Bronchial epithelial cell (primary cell): ENCODE measurements at regions not wholly inside any gene's neighbourhood (a gene's known extent, or its start where the extent isn't known, plus 50 kb on each side); places are given as distances from the start of the nearest gene placed in this dataset.

Experiments used
- DNase-seq: peaks from one replicate; pipeline ENCODE4 v3.0.0-alpha.2; 2010; ENCODE audit warnings: low read depth
- FAIRE-seq: peaks from 2 replicates; lab custom pipeline; 2011; peaks lifted over from hg19 to GRCh38; lab: Jason Lieb, UNC
- H3K27me3 ChIP-seq: 2 replicates; pipeline ENCODE4 v1.5.1; 2011; ENCODE audit warnings: low read length; ENCODE audit not compliant: control insufficient read depth, insufficient read depth
- H3K36me3 ChIP-seq: 2 replicates; pipeline ENCODE4 v1.5.1; 2011; ENCODE audit warnings: low read length; ENCODE audit not compliant: control insufficient read depth, insufficient read depth
- H3K4me3 ChIP-seq: 2 replicates; pipeline ENCODE4 v1.5.1; 2011; ENCODE audit warnings: mild to moderate bottlenecking, low read depth, low read length, control low read depth
- TF ChIP-seq, protein P1 (sequence below): IDR thresholded peaks from 2 replicates; pipeline ENCODE4 v1.5.1; 2011; ENCODE audit warnings: mild to moderate bottlenecking, moderate library complexity, low read length, control low read depth, inconsistent platforms; ENCODE audit not compliant: insufficient read depth, severe bottlenecking

DNA sequence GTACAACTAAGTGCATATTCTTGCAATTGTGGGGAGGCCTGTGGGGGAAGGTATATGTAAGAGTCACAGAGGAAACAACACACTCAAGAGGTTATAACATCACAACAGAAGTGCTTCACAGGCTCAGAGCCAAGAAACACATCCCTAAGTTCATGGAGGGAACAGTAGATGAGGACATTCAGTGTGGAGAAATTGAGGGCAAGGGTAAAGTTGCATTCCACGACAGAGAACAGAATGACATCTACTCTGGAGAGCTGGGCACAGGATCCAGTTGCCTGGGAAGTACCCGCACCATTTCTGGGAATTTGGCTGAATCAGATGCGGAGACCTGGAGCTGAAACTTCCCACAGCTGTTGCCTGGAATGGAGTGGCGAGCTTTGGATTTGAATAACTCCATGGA lies 197.2 kb downstream of the NXNL2 start:
- H3K4me3 ChIP-seq = no peak overlapping the region
- no peak for FAIRE-seq
- H3K36me3 ChIP-seq = no peaks in the 10 kb centered on the region

DNA sequence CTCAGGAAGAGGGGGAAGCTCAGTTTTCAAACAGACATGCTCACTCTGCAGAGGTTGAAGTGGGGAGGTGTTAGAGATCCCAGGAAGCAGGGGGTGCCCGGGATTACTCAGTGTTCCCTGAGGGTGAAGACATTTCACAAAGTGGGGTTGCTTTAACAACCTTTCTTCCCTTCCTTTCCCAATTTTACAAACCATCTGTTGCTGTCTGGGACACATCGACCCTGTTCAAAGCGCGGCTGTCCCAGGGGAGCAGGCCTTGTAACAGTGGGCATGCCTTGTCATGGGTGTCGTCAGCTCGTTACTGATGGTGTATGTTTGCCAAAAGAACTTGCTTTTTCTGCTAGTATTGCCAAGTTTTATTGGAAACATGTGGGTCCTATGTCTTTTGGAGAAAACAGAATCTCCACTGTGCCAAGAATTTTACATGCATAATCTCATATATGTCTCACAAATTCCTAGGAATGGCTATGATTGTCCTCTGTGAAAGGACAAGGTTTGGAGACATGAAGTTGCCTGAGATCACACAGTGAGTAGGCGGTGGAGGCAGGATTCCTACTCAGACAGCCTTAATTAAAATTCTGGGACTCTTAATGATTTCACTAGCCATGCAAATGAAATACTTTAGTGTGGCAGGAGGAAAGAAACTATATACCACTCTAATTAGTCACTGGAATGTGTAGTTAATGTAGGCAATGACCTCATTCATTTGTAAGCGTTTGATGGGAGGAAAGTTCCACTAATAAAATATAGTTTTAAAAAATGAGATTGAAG lies 198.9 kb downstream of the NXNL2 start:
- H3K4me3 ChIP-seq = no peak overlapping the region
- H3K27me3 ChIP-seq = no peaks in the 10 kb centered on the region
- FAIRE-seq (no peak), DNase-seq (peak; percentile 78)
- no peaks in the 10 kb centered on the region for H3K36me3 ChIP-seq
- TF ChIP-seq, protein P1, sequence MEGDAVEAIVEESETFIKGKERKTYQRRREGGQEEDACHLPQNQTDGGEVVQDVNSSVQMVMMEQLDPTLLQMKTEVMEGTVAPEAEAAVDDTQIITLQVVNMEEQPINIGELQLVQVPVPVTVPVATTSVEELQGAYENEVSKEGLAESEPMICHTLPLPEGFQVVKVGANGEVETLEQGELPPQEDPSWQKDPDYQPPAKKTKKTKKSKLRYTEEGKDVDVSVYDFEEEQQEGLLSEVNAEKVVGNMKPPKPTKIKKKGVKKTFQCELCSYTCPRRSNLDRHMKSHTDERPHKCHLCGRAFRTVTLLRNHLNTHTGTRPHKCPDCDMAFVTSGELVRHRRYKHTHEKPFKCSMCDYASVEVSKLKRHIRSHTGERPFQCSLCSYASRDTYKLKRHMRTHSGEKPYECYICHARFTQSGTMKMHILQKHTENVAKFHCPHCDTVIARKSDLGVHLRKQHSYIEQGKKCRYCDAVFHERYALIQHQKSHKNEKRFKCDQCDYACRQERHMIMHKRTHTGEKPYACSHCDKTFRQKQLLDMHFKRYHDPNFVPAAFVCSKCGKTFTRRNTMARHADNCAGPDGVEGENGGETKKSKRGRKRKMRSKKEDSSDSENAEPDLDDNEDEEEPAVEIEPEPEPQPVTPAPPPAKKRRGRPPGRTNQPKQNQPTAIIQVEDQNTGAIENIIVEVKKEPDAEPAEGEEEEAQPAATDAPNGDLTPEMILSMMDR = no peak

More for the DNA sequence above, 197.2 kb downstream of the NXNL2 start:
- TF ChIP-seq, protein P1 = no peak
- no peaks in the 10 kb centered on the region for H3K27me3 ChIP-seq
- DNase-seq = no peak

DNA sequence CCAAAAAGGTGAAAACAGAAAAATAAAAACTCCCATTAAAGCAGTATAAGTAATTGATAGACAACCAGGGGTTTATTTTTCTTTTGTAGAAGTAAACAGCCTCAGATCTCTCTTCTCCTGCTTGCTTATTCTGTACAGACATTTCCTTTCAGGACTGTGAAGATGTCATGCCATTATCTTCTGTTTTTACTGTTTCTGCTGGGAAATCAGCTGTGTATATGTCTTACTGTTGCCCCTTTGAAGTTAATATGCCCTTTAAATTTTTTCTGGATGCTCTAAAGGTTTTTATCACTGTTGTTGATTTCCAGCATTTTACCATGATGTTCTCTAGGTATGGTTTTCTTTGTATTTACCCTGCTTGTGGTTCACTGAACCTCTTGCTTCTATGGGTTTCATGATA lies 199.5 kb downstream of the NXNL2 start:
- Histone ChIP-seq H3K4me3 (no peak overlapping the region), H3K27me3 (no peaks in the 10 kb centered on the region), H3K36me3 (no peaks in the 10 kb centered on the region)
- TF ChIP-seq, protein P1 = no peak
- FAIRE-seq (no peak), DNase-seq (no peak)

DNA sequence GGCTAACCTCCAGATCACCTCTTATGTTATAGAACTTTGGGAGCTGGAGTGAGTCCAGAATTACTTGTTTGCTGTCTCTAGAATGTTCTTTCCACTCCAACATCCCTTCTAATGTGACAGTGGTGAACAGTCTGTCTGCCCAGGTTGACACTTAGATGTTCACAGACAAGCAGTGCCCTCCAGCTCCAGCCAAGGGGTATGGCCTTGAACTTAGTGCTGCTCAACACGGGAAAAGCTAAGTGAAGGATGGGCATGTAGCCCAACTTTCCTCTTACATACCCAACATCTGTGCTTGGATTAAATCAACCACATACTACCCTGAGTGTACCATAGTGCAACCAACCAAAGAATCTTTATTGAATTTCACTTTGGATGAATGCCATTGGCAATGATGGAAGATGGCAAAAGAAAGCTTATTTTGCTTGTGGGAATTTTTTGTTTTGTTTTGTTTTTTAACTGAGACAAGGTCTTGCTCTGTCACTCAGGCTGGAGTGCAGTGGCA lies 201.2 kb downstream of the NXNL2 start:
- no peak overlapping the region for H3K4me3 ChIP-seq
- FAIRE-seq (no peak), DNase-seq (no peak)
- TF ChIP-seq, protein P1 = no peak
- no peaks in the 10 kb centered on the region for H3K27me3 ChIP-seq
- H3K36me3 ChIP-seq = no peaks in the 10 kb centered on the region

DNA sequence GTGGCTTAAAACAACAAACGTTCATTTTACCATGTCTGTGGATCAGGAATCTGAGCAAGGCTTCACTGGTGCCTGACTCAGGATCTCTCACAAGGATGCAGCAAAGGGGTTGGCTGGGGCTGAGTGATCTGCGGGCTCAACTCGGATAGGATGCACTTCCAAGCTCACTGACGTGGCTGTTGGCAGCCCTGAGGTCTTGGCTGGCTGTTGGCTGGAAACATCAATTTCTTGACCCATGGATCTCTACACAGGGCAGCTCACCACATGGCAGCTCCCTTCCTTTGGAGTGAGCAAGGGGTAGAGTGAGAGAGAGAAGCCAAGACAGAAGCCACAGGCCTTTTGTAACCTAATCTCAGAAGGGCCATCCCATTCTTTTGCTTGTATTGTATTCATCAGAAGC lies 202.1 kb downstream of the NXNL2 start:
- no peak for DNase-seq
- H3K36me3 ChIP-seq = no peaks in the 10 kb centered on the region
- no peak for FAIRE-seq
- TF ChIP-seq, protein P1 = no peak
- no peaks in the 10 kb centered on the region for H3K27me3 ChIP-seq
- no peak overlapping the region for H3K4me3 ChIP-seq

DNA sequence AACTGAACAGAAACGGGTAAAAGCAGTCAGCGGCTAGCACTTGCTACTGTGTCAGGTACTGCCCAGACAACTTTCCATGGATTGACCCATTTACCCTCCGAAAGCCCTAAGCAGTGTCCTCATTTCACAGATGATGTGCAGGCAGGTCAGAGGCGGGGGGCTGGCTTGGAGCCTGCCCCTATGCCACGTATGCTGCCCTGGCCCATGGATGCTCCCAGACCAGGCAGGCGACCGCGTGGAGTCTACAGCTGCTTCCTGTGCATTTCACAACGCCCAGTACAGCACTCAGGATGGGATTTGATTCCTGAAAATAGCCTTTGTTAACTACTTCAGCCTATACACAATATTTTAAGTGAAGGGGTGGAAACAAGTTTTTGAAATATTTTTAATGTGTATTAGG lies 202.9 kb downstream of the NXNL2 start:
- TF ChIP-seq, protein P1 = no peak
- no peak overlapping the region for H3K4me3 ChIP-seq
- no peaks in the 10 kb centered on the region for H3K27me3 ChIP-seq
- H3K36me3 ChIP-seq = no peaks in the 10 kb centered on the region
- no peak for DNase-seq
- FAIRE-seq = no peak
